Smooth muscle cell (in vitro differentiated cells): ENCODE measurements at regions not wholly inside any gene's neighbourhood (a gene's known extent, or its start where the extent isn't known, plus 50 kb on each side); places are given as distances from the start of the nearest gene placed in this dataset.
"Not testable (repeated sequence)": the region's sequence is repeated elsewhere in the genome, so short reads cannot be mapped to it uniquely, and the experiment has no call there.

Source experiments
- DNase-seq: peaks from one replicate; lab custom pipeline; 2025; ENCODE audit not compliant: unreplicated experiment; lab: John Stamatoyannopoulos, UW
- H2AFZ ChIP-seq: fragments of 200-600 bp; sonication (generic); 2 replicates; pipeline ENCODE4 v1.6.0; 2016; ENCODE audit warnings: antibody characterized with exemption, low read depth, mild to moderate bottlenecking
- H3F3A ChIP-seq: fragments of 200-600 bp; sonication (generic); 2 replicates; pipeline ENCODE4 v1.6.0; 2017; ENCODE audit warnings: antibody characterized with exemption, low read depth
- H3K27ac ChIP-seq: fragments of 200-600 bp; sonication (generic); 2 replicates; pipeline ENCODE4 v1.5.1; 2016; ENCODE audit warnings: low read depth, mild to moderate bottlenecking
- H3K27me3 ChIP-seq: fragments of 200-600 bp; sonication (generic); 2 replicates; pipeline ENCODE4 v1.6.1; 2016; ENCODE audit warnings: low read depth, mild to moderate bottlenecking
- H3K36me3 ChIP-seq: fragments of 200-600 bp; sonication (generic); 2 replicates; pipeline ENCODE4 v1.5.1; 2016; ENCODE audit warnings: low read depth
- H3K4me1 ChIP-seq: fragments of 200-600 bp; sonication (generic); 2 replicates; pipeline ENCODE4 v1.5.1; 2016; ENCODE audit warnings: low read depth
- H3K4me2 ChIP-seq: fragments of 200-600 bp; sonication (generic); 2 replicates; pipeline ENCODE4 v1.6.0; 2016; ENCODE audit warnings: mild to moderate bottlenecking
- H3K4me3 ChIP-seq: fragments of 200-600 bp; sonication (generic); 2 replicates; pipeline ENCODE4 v1.5.1; 2016; ENCODE audit warnings: mild to moderate bottlenecking
- H3K79me2 ChIP-seq: fragments of 200-600 bp; sonication (generic); 2 replicates; pipeline ENCODE4 v1.6.0; 2016; ENCODE audit warnings: low read depth, mild to moderate bottlenecking
- H3K9ac ChIP-seq: fragments of 200-600 bp; sonication (generic); 2 replicates; pipeline ENCODE4 v1.6.0; 2016; ENCODE audit warnings: low read depth
- H3K9me3 ChIP-seq: fragments of 200-600 bp; sonication (generic); replicated peaks from 2 replicates; pipeline ENCODE4 v1.5.1; 2016; ENCODE audit warnings: low read depth
- H4K20me1 ChIP-seq: fragments of 200-600 bp; sonication (generic); 2 replicates; pipeline ENCODE4 v1.6.0; 2016; ENCODE audit warnings: low read depth
- WGBS: methylation state at CpG from one replicate; pipeline ENCODE4 v1.1.7; 2016; ENCODE audit warnings: low lambda C conversion rate; 5-methylcytosine and 5-hydroxymethylcytosine counted together
- TF ChIP-seq, protein P1 (sequence below): fragments of 200-600 bp; sonication (generic); IDR thresholded peaks from 2 replicates; pipeline ENCODE4 v1.5.1; 2017; ENCODE audit warnings: borderline replicate concordance, mild to moderate bottlenecking, antibody characterized with exemption; ENCODE audit not compliant: insufficient read depth, poor library complexity, severe bottlenecking

DNA sequence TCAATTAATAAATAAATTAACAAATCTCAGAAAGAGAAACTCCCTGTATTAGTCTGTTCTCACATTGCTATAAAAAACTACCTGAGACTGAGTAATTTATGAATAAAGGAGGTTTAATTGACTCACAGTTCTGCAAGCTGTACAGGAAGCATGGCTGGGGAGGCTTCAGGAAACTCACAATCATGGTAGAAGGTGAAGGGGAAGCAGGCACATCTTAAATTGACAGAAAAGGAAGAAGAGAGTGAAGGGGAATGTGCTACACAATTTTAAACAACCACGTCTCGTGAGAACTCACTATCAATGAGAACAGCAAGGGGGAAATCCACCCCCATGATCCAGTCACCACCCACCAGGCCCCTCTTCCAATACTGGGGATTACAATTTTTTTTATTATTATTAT, 358.3 kb upstream of the KIAA1217 start:
- Histone ChIP-seq H3K4me3 (no peak overlapping the region), H3K27me3 (no peaks in the 10 kb centered on the region), H4K20me1 (no peaks in the 10 kb centered on the region), H3F3A (no peaks in the 10 kb centered on the region), H3K27ac (no peak overlapping the region), H3K79me2 (no peaks in the 10 kb centered on the region), H3K4me1 (no peaks in the 10 kb centered on the region), H3K4me2 (no peak overlapping the region), H3K9me3 (no peaks in the 10 kb centered on the region), H3K36me3 (no peaks in the 10 kb centered on the region), H2AFZ (no peak overlapping the region), H3K9ac (no peak overlapping the region)
- 88% methylated on average over 2 of the region's 2 CpGs for WGBS
- no peak for DNase-seq
- TF ChIP-seq, protein P1, sequence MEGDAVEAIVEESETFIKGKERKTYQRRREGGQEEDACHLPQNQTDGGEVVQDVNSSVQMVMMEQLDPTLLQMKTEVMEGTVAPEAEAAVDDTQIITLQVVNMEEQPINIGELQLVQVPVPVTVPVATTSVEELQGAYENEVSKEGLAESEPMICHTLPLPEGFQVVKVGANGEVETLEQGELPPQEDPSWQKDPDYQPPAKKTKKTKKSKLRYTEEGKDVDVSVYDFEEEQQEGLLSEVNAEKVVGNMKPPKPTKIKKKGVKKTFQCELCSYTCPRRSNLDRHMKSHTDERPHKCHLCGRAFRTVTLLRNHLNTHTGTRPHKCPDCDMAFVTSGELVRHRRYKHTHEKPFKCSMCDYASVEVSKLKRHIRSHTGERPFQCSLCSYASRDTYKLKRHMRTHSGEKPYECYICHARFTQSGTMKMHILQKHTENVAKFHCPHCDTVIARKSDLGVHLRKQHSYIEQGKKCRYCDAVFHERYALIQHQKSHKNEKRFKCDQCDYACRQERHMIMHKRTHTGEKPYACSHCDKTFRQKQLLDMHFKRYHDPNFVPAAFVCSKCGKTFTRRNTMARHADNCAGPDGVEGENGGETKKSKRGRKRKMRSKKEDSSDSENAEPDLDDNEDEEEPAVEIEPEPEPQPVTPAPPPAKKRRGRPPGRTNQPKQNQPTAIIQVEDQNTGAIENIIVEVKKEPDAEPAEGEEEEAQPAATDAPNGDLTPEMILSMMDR, result no peak

DNA sequence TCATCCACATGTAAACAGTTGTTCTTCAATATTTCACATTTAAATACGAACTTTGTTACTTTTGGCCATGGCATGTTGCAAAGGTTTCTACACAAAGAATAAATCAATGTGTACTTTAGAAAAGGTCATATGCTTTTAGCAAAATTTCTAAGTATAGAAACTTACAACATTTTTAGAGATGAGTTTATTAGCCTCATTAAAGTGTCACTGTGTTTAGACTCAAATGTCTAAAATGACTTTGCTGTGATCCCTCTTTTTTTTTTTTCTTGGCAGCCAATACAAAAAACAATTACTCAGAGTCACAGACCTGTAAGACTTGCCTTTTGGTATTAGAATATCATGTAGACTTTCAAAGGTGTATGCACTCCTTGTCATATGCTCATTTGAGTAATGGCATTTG, 349.3 kb upstream of the KIAA1217 start:
- DNase-seq, result no peak
- no peak overlapping the region for H3K27ac ChIP-seq
- H2AFZ ChIP-seq, result no peak overlapping the region
- H4K20me1 ChIP-seq, result no peaks in the 10 kb centered on the region
- H3K4me1 ChIP-seq, result no peaks in the 10 kb centered on the region
- H3F3A ChIP-seq, result no peaks in the 10 kb centered on the region
- no peaks in the 10 kb centered on the region for H3K9me3 ChIP-seq
- no peaks in the 10 kb centered on the region for H3K36me3 ChIP-seq
- no peak overlapping the region for H3K4me2 ChIP-seq
- H3K4me3 ChIP-seq, result no peak overlapping the region
- TF ChIP-seq, protein P1, result no peak
- no peak overlapping the region for H3K9ac ChIP-seq
- H3K27me3 ChIP-seq, result no peaks in the 10 kb centered on the region
- WGBS, result 77% methylated on average over 1 of the region's 1 CpG
- no peaks in the 10 kb centered on the region for H3K79me2 ChIP-seq

DNA sequence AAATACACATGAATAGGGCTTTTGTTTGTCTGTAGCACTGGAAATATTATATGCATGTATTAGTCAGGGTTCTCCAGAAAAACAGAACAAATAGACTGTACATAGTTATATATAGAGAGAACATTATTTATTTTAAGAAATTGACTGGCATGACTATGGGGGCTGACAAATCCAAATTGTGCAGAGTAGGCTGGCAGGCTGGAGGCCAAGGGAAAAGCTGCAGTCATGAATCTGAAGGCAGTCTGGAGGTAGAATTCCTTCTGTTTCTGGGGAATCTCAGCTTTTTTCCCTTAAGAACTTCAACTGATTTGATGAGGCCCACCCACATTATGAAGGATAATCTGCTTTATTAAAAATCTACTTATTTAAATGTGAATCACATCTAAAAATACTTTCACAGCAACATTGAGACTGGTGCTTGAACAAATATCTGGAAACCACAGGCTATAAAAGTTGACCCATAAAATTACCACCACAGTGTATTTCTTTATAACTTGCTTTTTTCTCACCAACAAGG, 344.2 kb upstream of the KIAA1217 start:
- Histone ChIP-seq H3K27ac (no peak overlapping the region), H4K20me1 (no peaks in the 10 kb centered on the region), H3K9me3 (no peaks in the 10 kb centered on the region), H3K4me2 (no peak overlapping the region), H3K4me3 (no peak overlapping the region), H3K79me2 (no peaks in the 10 kb centered on the region), H3K4me1 (no peaks in the 10 kb centered on the region), H3K36me3 (no peaks in the 10 kb centered on the region), H2AFZ (no peak overlapping the region), H3F3A (no peaks in the 10 kb centered on the region), H3K9ac (no peak overlapping the region), H3K27me3 (no peaks in the 10 kb centered on the region)
- DNase-seq, result no peak
- TF ChIP-seq, protein P1, result no peak

DNA sequence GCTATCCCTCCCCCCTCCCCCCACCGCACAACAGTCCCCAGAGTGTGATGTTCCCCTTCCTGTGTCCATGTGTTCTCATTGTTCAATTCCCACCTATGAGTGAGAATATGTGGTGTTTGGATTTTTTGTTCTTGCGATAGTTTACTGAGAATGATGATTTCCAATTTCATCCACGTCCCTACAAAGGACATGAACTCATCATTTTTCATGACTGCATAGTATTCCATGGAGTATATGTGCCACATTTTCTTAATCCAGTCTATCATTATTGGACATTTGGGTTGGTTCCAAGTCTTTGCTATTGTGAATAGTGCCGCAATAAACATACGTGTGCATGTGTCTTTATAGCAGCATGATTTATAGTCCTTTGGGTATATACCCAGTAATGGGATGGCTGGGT, 342.0 kb upstream of the KIAA1217 start:
- not testable (repeated sequence) for H3K4me2 ChIP-seq, H4K20me1 ChIP-seq
- 81% methylated on average over 4 of the region's 5 CpGs for WGBS

More for the DNA sequence above, 342.0 kb upstream of the KIAA1217 start:
- not testable (repeated sequence) for H3K9me3 ChIP-seq, H3K27me3 ChIP-seq, H3K79me2 ChIP-seq, H3K4me1 ChIP-seq, H3K36me3 ChIP-seq, H3K27ac ChIP-seq, H3K4me3 ChIP-seq, H3K9ac ChIP-seq, DNase-seq, H2AFZ ChIP-seq, H3F3A ChIP-seq
